DND-41 (cell line): ENCODE measurements at regions not wholly inside any gene's neighbourhood (a gene's known extent, or its start where the extent isn't known, plus 50 kb on each side); places are given as distances from the start of the nearest gene placed in this dataset.

Source experiments
- ATAC-seq: fragments of 200-7000 bp; cut with Tn5 transposase; 3 replicates; pipeline ENCODE4 v1.9.1; 2021; ENCODE audit warnings: low read depth; ENCODE audit not compliant: insufficient read depth
- DNase-seq: peaks from one replicate; pipeline ENCODE4 v3.0.0-alpha.2; 2020
- H2AFZ ChIP-seq: 2 replicates; pipeline ENCODE4 v1.6.0; 2012; ENCODE audit warnings: low read depth, low read length
- H3K27ac ChIP-seq: 2 replicates; pipeline ENCODE4 v1.5.1; 2012; ENCODE audit warnings: low read length, inconsistent platforms
- H3K27me3 ChIP-seq: fragments of 200-600 bp; sonication (generic); 2 replicates; pipeline ENCODE4 v1.6.0; 2012; ENCODE audit warnings: low read length, mild to moderate bottlenecking, inconsistent platforms; ENCODE audit not compliant: insufficient read depth, poor library complexity
- H3K36me3 ChIP-seq: 2 replicates; pipeline ENCODE4 v1.5.1; 2012; ENCODE audit warnings: low read length, inconsistent platforms; ENCODE audit not compliant: insufficient read depth
- H3K4me1 ChIP-seq: 2 replicates; pipeline ENCODE4 v1.5.1; 2012; ENCODE audit warnings: mild to moderate bottlenecking, low read length; ENCODE audit not compliant: insufficient read depth
- H3K4me2 ChIP-seq: 2 replicates; pipeline ENCODE4 v1.6.0; 2012; ENCODE audit warnings: mild to moderate bottlenecking, moderate library complexity, low read length, inconsistent platforms; ENCODE audit not compliant: insufficient read depth
- H3K4me3 ChIP-seq, 2 experiments: fragments of 200-600 bp in 1 of 2; shearing (Covaris generic) in 1 of 2; 2 replicates each; pipeline ENCODE4 v1.5.1; 2012 to 2016; ENCODE audit warnings: inconsistent platforms in 2 of 2, low read length in 2 of 2, mild to moderate bottlenecking in 2 of 2, low read depth in 1 of 2, moderate library complexity in 1 of 2
- H3K79me2 ChIP-seq: 2 replicates; pipeline ENCODE4 v1.6.0; 2012; ENCODE audit warnings: low read length, inconsistent platforms; ENCODE audit not compliant: insufficient read depth
- H3K9ac ChIP-seq: 2 replicates; pipeline ENCODE4 v1.6.0; 2012; ENCODE audit warnings: low read depth, mild to moderate bottlenecking, inconsistent platforms, low read length, moderate library complexity
- H3K9me3 ChIP-seq: 2 replicates; pipeline ENCODE4 v1.5.1; 2012; ENCODE audit warnings: low read length, moderate library complexity, mild to moderate bottlenecking, inconsistent platforms; ENCODE audit not compliant: insufficient read depth, severe bottlenecking
- H4K20me1 ChIP-seq: 2 replicates; pipeline ENCODE4 v1.6.0; 2012; ENCODE audit warnings: low read length; ENCODE audit not compliant: insufficient read depth
- EZH2 ChIP-seq: IDR thresholded peaks from 3 replicates; pipeline ENCODE4 v1.6.1; 2012; ENCODE audit warnings: borderline replicate concordance, low read depth, mild to moderate bottlenecking, moderate library complexity, low read length, inconsistent platforms; ENCODE audit not compliant: severe bottlenecking
- TF ChIP-seq, protein P1 (sequence below): IDR thresholded peaks from 2 replicates; pipeline ENCODE4 v1.5.1; 2012; ENCODE audit warnings: borderline replicate concordance, low read length, moderate library complexity, mild to moderate bottlenecking; ENCODE audit not compliant: poor library complexity, severe bottlenecking; ENCODE audit errors: extremely low read depth

GRCh38 chr3:159845737-159846136, 142.9 kb upstream of the IL12A start:
- H3K4me3 ChIP-seq: no peak overlapping the region
- H4K20me1 ChIP-seq: no peaks in the 10 kb centered on the region
- no peaks in the 10 kb centered on the region for H3K9me3 ChIP-seq
- H3K4me1 ChIP-seq: no peaks in the 10 kb centered on the region
- H3K27me3 ChIP-seq: no peaks in the 10 kb centered on the region
- TF ChIP-seq, protein P1, sequence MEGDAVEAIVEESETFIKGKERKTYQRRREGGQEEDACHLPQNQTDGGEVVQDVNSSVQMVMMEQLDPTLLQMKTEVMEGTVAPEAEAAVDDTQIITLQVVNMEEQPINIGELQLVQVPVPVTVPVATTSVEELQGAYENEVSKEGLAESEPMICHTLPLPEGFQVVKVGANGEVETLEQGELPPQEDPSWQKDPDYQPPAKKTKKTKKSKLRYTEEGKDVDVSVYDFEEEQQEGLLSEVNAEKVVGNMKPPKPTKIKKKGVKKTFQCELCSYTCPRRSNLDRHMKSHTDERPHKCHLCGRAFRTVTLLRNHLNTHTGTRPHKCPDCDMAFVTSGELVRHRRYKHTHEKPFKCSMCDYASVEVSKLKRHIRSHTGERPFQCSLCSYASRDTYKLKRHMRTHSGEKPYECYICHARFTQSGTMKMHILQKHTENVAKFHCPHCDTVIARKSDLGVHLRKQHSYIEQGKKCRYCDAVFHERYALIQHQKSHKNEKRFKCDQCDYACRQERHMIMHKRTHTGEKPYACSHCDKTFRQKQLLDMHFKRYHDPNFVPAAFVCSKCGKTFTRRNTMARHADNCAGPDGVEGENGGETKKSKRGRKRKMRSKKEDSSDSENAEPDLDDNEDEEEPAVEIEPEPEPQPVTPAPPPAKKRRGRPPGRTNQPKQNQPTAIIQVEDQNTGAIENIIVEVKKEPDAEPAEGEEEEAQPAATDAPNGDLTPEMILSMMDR: no peak
- TF ChIP-seq EZH2: no peak
- ATAC-seq (no peak), DNase-seq (no peak)
- no peak overlapping the region for H3K9ac ChIP-seq
- no peak overlapping the region for H2AFZ ChIP-seq
- H3K36me3 ChIP-seq: no peaks in the 10 kb centered on the region
- H3K27ac ChIP-seq: no peak overlapping the region
- no peak overlapping the region for H3K4me2 ChIP-seq
- H3K79me2 ChIP-seq: no peaks in the 10 kb centered on the region

DNA sequence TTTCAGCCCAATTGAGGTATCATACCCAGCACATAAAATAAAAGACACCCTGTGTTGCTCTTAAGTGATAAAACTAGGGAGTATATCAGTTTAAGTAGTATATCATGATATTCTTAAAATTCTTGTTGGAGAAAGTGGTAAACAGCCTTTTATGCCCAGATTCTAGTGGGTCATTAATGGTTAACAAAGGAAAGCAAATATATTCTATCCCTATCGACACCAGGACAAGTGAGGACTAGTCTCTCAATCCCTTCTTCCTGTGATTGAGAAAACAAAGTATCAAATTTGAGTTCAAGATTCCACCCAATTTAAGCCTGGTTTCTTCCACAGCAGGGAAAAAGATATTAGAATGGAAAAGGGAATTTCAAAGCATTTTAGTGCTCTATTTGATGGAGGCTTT, 142.4 kb upstream of the IL12A start:
- Histone ChIP-seq H2AFZ (no peak overlapping the region), H4K20me1 (no peaks in the 10 kb centered on the region), H3K27me3 (no peaks in the 10 kb centered on the region), H3K36me3 (no peaks in the 10 kb centered on the region), H3K4me1 (no peaks in the 10 kb centered on the region), H3K9ac (no peak overlapping the region), H3K4me2 (no peak overlapping the region), H3K27ac (no peak overlapping the region), H3K9me3 (no peaks in the 10 kb centered on the region), H3K4me3 (no peak overlapping the region), H3K79me2 (no peaks in the 10 kb centered on the region)
- ATAC-seq (no peak), DNase-seq (no peak)
- TF ChIP-seq, protein P1: no peak
- no peak for TF ChIP-seq EZH2

DNA sequence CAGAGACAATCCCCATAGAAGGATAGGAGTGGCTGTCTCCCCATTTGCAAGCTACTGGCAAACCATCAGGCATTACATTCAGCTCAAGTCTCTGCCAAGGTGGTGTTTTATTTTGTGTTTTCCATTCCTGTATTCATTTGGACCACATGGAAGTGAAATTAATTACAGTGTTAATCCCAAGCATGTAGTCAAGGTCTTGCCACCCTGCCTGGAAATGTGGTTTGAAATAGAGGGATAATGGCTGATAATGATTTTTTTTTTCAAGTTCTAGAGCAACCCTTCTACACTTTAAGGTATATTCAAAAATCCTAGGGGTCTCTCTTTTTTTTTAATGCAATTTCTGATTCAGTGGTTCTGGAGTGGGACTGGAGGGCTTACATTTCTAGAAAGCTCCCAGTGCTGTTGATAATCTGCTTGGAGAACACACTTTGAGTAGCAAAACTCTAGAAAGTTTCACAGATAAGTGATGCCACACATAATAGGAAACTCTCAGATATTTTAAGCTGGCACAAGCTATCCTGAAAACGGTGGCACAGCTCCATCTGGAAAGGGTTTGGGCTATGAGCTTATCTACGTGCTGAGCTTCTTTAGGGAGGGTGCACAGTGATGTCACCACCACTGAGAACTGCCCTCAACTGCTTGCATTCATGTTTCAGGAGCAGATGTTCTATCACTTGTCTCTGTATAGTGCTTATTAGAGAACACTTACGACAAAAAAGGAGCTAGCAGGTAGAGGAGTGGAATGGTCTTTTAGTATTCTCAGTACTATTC, 140.1 kb upstream of the IL12A start:
- DNase-seq (no peak), ATAC-seq (no peak)
- no peak for TF ChIP-seq EZH2
- TF ChIP-seq, protein P1: no peak

GRCh38 chr3:159850481-159850880, 138.2 kb upstream of the IL12A start:
- DNase-seq (no peak), ATAC-seq (no peak)
- Histone ChIP-seq H3K27me3 (peaks cover 8% of the 10 kb centered on the region), H3K4me3 (no peak overlapping the region), H3K4me2 (no peak overlapping the region), H3K9ac (no peak overlapping the region), H3K79me2 (no peaks in the 10 kb centered on the region), H3K27ac (no peak overlapping the region), H2AFZ (no peak overlapping the region), H3K4me1 (no peaks in the 10 kb centered on the region), H3K9me3 (no peaks in the 10 kb centered on the region), H4K20me1 (no peaks in the 10 kb centered on the region), H3K36me3 (no peaks in the 10 kb centered on the region)
- TF ChIP-seq EZH2: no peak
- TF ChIP-seq, protein P1: no peak

More for the DNA sequence above, 140.1 kb upstream of the IL12A start:
- H3K9ac ChIP-seq: no peak overlapping the region
- no peaks in the 10 kb centered on the region for H3K4me1 ChIP-seq
- no peaks in the 10 kb centered on the region for H3K79me2 ChIP-seq
- H3K27ac ChIP-seq: no peak overlapping the region
- H3K4me2 ChIP-seq: no peak overlapping the region
- no peak overlapping the region for H3K4me3 ChIP-seq
- peaks cover 2% of the 10 kb centered on the region for H3K27me3 ChIP-seq
- no peaks in the 10 kb centered on the region for H3K9me3 ChIP-seq
- H2AFZ ChIP-seq: no peak overlapping the region
- H3K36me3 ChIP-seq: no peaks in the 10 kb centered on the region
- no peaks in the 10 kb centered on the region for H4K20me1 ChIP-seq
